Activated naive CD8-positive, alpha-beta T cell (primary cell): ENCODE measurements at regions not wholly inside any gene's neighbourhood (a gene's known extent, or its start where the extent isn't known, plus 50 kb on each side); places are given as distances from the start of the nearest gene placed in this dataset.
"Not testable (repeated sequence)": the region's sequence is repeated elsewhere in the genome, so short reads cannot be mapped to it uniquely, and the experiment has no call there.

Experiments
- H3K27ac Mint-ChIP-seq: one replicate; pipeline ENCODE4 v1.8.0; 2021; ENCODE audit warnings: mixed read lengths
- H3K27me3 Mint-ChIP-seq: one replicate; pipeline ENCODE4 v1.8.0; 2021; ENCODE audit warnings: mixed read lengths
- H3K36me3 Mint-ChIP-seq: one replicate; pipeline ENCODE4 v1.8.0; 2021; ENCODE audit warnings: mixed read lengths
- H3K4me1 Mint-ChIP-seq: one replicate; pipeline ENCODE4 v1.8.0; 2021; ENCODE audit warnings: low read depth, mixed read lengths
- H3K4me3 Mint-ChIP-seq: one replicate; pipeline ENCODE4 v1.8.0; 2021; ENCODE audit warnings: mild to moderate bottlenecking, mixed read lengths
- H3K9me3 Mint-ChIP-seq: one replicate; pipeline ENCODE4 v1.8.0; 2021; ENCODE audit warnings: low read depth, mixed read lengths

DNA sequence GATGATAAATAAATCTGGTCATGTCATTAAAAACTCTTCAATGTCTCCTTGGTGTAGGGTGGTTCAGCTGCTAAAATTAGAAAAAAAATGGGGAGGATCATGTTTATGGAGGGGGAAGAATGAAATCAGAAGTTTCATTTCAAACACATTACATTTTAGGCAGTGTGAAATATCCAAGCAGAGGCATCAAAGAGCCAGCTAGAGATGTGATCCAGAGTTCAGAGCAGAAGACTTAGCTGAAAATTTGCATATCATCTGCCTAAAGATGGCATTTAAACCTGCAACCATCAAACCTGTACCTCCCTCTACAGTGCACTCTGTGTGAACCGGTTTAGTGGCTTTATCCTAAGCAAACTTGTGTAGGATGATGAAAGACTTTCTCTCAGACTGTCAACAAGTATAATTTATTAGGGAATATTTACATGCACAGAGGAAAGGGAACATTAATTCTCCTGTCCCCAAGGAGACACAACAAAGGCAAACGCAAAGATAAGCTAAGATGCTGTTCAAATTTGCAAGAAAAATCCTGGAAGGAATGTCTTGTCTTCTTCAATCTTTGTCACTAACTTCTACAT is 84.8 kb upstream of the PLEKHG1 start:
- peaks cover 1% of the 10 kb centered on the region for H3K27me3 Mint-ChIP-seq
- H3K9me3 Mint-ChIP-seq, result no peaks in the 10 kb centered on the region
- no peak overlapping the region for H3K4me3 Mint-ChIP-seq
- no peaks in the 10 kb centered on the region for H3K36me3 Mint-ChIP-seq
- no peaks in the 10 kb centered on the region for H3K4me1 Mint-ChIP-seq
- H3K27ac Mint-ChIP-seq, result no peak overlapping the region

GRCh38 chr6:150516199-150516598 is 83.5 kb upstream of the PLEKHG1 start:
- H3K27ac Mint-ChIP-seq, result no peak overlapping the region
- H3K4me1 Mint-ChIP-seq, result no peaks in the 10 kb centered on the region
- H3K36me3 Mint-ChIP-seq, result no peaks in the 10 kb centered on the region
- H3K9me3 Mint-ChIP-seq, result no peaks in the 10 kb centered on the region
- peaks cover 1% of the 10 kb centered on the region for H3K27me3 Mint-ChIP-seq
- H3K4me3 Mint-ChIP-seq, result no peak overlapping the region

DNA sequence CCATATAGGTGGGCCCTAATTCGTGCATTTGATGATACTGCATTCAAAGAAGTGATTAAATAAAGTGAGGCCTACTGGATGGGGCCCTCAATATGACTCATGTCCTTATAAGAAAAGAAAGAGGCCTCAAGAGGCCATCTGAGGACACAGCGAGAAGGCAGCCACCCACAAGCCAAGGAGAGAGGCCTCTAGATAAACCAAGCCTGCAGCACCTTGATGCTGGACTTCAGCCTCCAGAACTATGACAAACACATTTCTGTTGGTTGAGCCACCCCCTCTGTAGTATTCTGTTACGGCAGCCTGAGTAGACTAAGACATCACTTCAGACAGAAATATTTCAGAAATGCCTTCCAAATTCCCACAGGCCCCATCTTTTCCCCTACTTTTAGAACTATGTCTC is 82.5 kb upstream of the PLEKHG1 start:
- Mint-ChIP-seq H3K4me3 (no peak overlapping the region), H3K27ac (no peak overlapping the region), H3K4me1 (no peaks in the 10 kb centered on the region), H3K36me3 (no peaks in the 10 kb centered on the region), H3K27me3 (no peaks in the 10 kb centered on the region), H3K9me3 (no peaks in the 10 kb centered on the region)

GRCh38 chr6:150521482-150521881 is 78.2 kb upstream of the PLEKHG1 start:
- Mint-ChIP-seq H3K4me1 (no peaks in the 10 kb centered on the region), H3K9me3 (no peaks in the 10 kb centered on the region), H3K36me3 (no peaks in the 10 kb centered on the region), H3K27me3 (no peaks in the 10 kb centered on the region), H3K27ac (no peak overlapping the region), H3K4me3 (no peak overlapping the region)

GRCh38 chr6:150523216-150523615 is 76.5 kb upstream of the PLEKHG1 start:
- not testable (repeated sequence) for H3K27ac Mint-ChIP-seq, H3K27me3 Mint-ChIP-seq, H3K4me3 Mint-ChIP-seq, H3K36me3 Mint-ChIP-seq, H3K4me1 Mint-ChIP-seq, H3K9me3 Mint-ChIP-seq

DNA sequence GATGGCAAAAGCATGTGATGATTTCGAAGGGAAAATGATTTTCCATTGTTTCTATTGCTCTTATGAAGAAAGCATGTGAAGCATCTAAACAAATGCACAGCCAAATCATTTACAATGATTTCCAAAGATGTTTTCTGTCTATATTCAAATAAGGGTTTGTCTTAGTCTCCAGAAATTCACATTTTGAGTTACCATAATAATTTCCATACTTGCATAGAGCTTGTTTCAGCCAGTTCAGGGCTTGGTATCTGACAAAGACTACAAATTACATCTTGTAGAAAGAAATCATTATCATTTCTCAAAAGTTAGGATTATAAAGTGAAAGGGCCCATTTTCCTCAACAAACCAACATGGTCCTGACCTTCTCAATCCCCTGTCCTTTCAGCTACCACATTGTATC is 74.4 kb upstream of the PLEKHG1 start:
- H3K4me3 Mint-ChIP-seq, result no peak overlapping the region

GRCh38 chr6:150527100-150527499 is 72.6 kb upstream of the PLEKHG1 start:
- Mint-ChIP-seq H3K27ac (no peak overlapping the region), H3K36me3 (no peaks in the 10 kb centered on the region), H3K4me1 (no peaks in the 10 kb centered on the region), H3K27me3 (peaks cover 2% of the 10 kb centered on the region), H3K9me3 (no peaks in the 10 kb centered on the region), H3K4me3 (no peak overlapping the region)

More for the DNA sequence above, 74.4 kb upstream of the PLEKHG1 start:
- no peaks in the 10 kb centered on the region for H3K4me1 Mint-ChIP-seq
- no peak overlapping the region for H3K27ac Mint-ChIP-seq
- no peaks in the 10 kb centered on the region for H3K9me3 Mint-ChIP-seq
- H3K36me3 Mint-ChIP-seq, result no peaks in the 10 kb centered on the region
- H3K27me3 Mint-ChIP-seq, result peaks cover 2% of the 10 kb centered on the region

- no peaks in the 10 kb centered on the region for H3K9me3 Mint-ChIP-seq
- no peaks in the 10 kb centered on the region for H3K36me3 Mint-ChIP-seq
- no peak overlapping the region for H3K4me3 Mint-ChIP-seq
- H3K4me1 Mint-ChIP-seq, result no peaks in the 10 kb centered on the region
- H3K27ac Mint-ChIP-seq, result no peak overlapping the region
- H3K27me3 Mint-ChIP-seq, result peaks cover 3% of the 10 kb centered on the region
Observed at GRCh38 chr6:150528648-150529285, 70.9 kb upstream of the PLEKHG1 start.

- H3K9me3 Mint-ChIP-seq, result no peaks in the 10 kb centered on the region
- H3K27ac Mint-ChIP-seq, result no peak overlapping the region
- no peaks in the 10 kb centered on the region for H3K36me3 Mint-ChIP-seq
- H3K27me3 Mint-ChIP-seq, result peaks cover 3% of the 10 kb centered on the region
- no peaks in the 10 kb centered on the region for H3K4me1 Mint-ChIP-seq
- H3K4me3 Mint-ChIP-seq, result no peak overlapping the region
Observed at GRCh38 chr6:150529646-150530045, 70.0 kb upstream of the PLEKHG1 start.

- H3K27me3 Mint-ChIP-seq, result peaks cover 7% of the 10 kb centered on the region
- H3K27ac Mint-ChIP-seq, result no peak overlapping the region
- no peaks in the 10 kb centered on the region for H3K9me3 Mint-ChIP-seq
- H3K4me3 Mint-ChIP-seq, result no peak overlapping the region
- no peaks in the 10 kb centered on the region for H3K4me1 Mint-ChIP-seq
- H3K36me3 Mint-ChIP-seq, result no peaks in the 10 kb centered on the region
Observed at GRCh38 chr6:150531957-150532356, 67.7 kb upstream of the PLEKHG1 start.

DNA sequence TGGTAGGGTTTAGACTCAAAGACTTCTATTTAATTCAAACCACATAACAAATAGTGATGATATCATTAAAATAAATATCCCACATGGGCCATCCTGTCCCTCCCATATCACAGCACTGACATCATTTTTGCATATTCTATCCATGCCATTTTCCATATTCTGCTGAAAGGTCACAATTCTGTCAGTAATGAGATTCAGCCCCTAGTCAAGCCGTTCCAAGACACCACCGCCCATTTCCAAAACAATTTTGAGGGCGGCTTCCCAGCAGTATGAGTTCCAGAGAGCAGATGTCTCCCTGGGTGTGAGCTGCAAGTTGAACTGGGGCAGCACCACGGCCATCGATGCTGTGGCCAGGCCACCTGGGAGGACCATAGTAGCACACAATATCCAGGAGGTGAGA is 65.1 kb upstream of the PLEKHG1 start:
- Mint-ChIP-seq H3K4me1 (no peaks in the 10 kb centered on the region), H3K4me3 (no peak overlapping the region), H3K36me3 (no peaks in the 10 kb centered on the region), H3K27me3 (peaks cover 10% of the 10 kb centered on the region), H3K27ac (no peak overlapping the region), H3K9me3 (no peaks in the 10 kb centered on the region)

- H3K27ac Mint-ChIP-seq, result no peak overlapping the region
- no peaks in the 10 kb centered on the region for H3K9me3 Mint-ChIP-seq
- no peaks in the 10 kb centered on the region for H3K4me1 Mint-ChIP-seq
- H3K36me3 Mint-ChIP-seq, result no peaks in the 10 kb centered on the region
- H3K27me3 Mint-ChIP-seq, result peaks cover 10% of the 10 kb centered on the region
- H3K4me3 Mint-ChIP-seq, result no peak overlapping the region
Observed at GRCh38 chr6:150535151-150535804, 64.4 kb upstream of the PLEKHG1 start.

DNA sequence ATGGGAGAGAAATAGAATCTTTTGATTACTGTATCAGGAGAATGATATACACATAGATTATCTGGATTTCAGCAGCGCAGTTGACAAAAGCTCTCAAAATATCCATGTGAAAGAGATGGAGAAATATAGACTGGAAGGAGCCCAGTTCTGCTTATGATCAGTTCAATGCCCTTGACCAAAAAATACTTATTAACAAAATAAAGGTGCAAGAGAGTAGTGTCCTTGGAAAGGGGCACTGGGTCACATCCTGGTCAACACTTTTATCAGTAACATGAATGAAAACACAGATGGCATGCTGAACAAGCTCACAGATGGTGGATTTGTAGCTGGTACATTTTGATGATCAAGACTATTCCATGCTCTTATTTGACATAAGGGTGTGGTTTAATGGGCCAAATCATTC is 63.9 kb upstream of the PLEKHG1 start:
- no peak overlapping the region for H3K27ac Mint-ChIP-seq
- no peaks in the 10 kb centered on the region for H3K9me3 Mint-ChIP-seq
- H3K4me1 Mint-ChIP-seq, result no peaks in the 10 kb centered on the region
- peaks cover 10% of the 10 kb centered on the region for H3K27me3 Mint-ChIP-seq
- H3K4me3 Mint-ChIP-seq, result no peak overlapping the region
- H3K36me3 Mint-ChIP-seq, result no peaks in the 10 kb centered on the region

DNA sequence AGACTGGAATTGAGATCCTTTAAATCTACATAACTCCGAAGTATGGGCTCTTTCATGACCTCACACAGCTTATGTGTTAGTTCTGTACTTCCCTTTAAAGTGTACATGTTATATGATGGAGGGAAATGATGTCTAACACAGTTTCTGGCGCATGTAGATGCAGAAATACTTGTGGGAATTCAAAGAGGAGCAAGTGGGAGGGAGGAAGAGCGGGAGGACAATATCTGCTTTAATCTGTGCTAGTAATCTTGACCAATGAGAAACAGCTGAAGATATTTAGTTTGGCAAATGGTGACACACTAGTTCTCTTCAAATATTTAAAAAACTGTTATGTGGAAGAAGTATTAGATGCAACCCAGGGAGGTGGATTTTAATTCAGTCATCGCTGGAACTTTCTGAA is 62.9 kb upstream of the PLEKHG1 start:
- Mint-ChIP-seq H3K36me3 (no peaks in the 10 kb centered on the region), H3K27ac (no peak overlapping the region), H3K27me3 (peaks cover 10% of the 10 kb centered on the region), H3K4me1 (no peaks in the 10 kb centered on the region), H3K9me3 (no peaks in the 10 kb centered on the region), H3K4me3 (no peak overlapping the region)

GRCh38 chr6:150537491-150537890 is 62.2 kb upstream of the PLEKHG1 start:
- Mint-ChIP-seq H3K4me1 (no peaks in the 10 kb centered on the region), H3K27me3 (peaks cover 10% of the 10 kb centered on the region), H3K36me3 (no peaks in the 10 kb centered on the region), H3K4me3 (no peak overlapping the region), H3K27ac (no peak overlapping the region), H3K9me3 (no peaks in the 10 kb centered on the region)

- no peaks in the 10 kb centered on the region for H3K4me1 Mint-ChIP-seq
- H3K9me3 Mint-ChIP-seq, result no peaks in the 10 kb centered on the region
- no peaks in the 10 kb centered on the region for H3K36me3 Mint-ChIP-seq
- no peak overlapping the region for H3K4me3 Mint-ChIP-seq
- no peak overlapping the region for H3K27ac Mint-ChIP-seq
- peaks cover 10% of the 10 kb centered on the region for H3K27me3 Mint-ChIP-seq
Observed at GRCh38 chr6:150537893-150538292, 61.8 kb upstream of the PLEKHG1 start.
